OCI-LY7 (cell line): ENCODE measurements at regions not wholly inside any gene's neighbourhood (a gene's known extent, or its start where the extent isn't known, plus 50 kb on each side); places are given as distances from the start of the nearest gene placed in this dataset.

Source experiments
- BruUV-seq: library from RNA; stranded (reverse); fragments of 400-500 nt; replicated peaks from 2 replicates; lab custom pipeline; 2021; lab: Mats Ljungman, UMichigan
- CTCF ChIA-PET: fragments of 300-600 bp; sonication (Branson Sonifier 250); formaldehyde crosslinking; loops from one replicate; lab custom pipeline; 2022; ENCODE audit warnings: antibody characterized with exemption; ENCODE audit not compliant: unreplicated experiment; lab: Charles Lee
- POLR2A ChIA-PET: fragments of 300-600 bp; sonication (Branson Sonifier 250); formaldehyde crosslinking; loops from one replicate; lab custom pipeline; 2022; ENCODE audit warnings: antibody characterized with exemption; lab: Charles Lee
- DNase-seq: peaks from one replicate; pipeline ENCODE4 v3.0.0-alpha.2; 2015; ENCODE audit warnings: low spot score
- H2AFZ ChIP-seq: fragments of 200-600 bp; sonication (generic), shearing (Covaris generic); 2 replicates; pipeline ENCODE4 v1.6.1; 2014; ENCODE audit warnings: mild to moderate bottlenecking, antibody characterized with exemption, low read length, moderate library complexity
- H3K27ac ChIP-seq: fragments of 200-600 bp; sonication (generic); 2 replicates; pipeline ENCODE4 v1.5.1; 2014; ENCODE audit warnings: mixed run types, low read depth, mild to moderate bottlenecking, moderate library complexity, low read length, inconsistent platforms; ENCODE audit not compliant: poor library complexity, severe bottlenecking
- H3K36me3 ChIP-seq: fragments of 200-600 bp; sonication (generic); 2 replicates; pipeline ENCODE4 v1.6.1; 2014; ENCODE audit warnings: mild to moderate bottlenecking, antibody characterized with exemption, low read length, moderate library complexity, mixed read lengths; ENCODE audit not compliant: insufficient read depth
- H3K4me1 ChIP-seq: fragments of 200-600 bp; sonication (generic); 2 replicates; pipeline ENCODE4 v1.5.1; 2014; ENCODE audit warnings: mild to moderate bottlenecking, low read length; ENCODE audit not compliant: insufficient read depth, poor library complexity, severe bottlenecking
- H3K4me2 ChIP-seq: fragments of 200-600 bp; sonication (generic); 2 replicates; pipeline ENCODE4 v1.6.1; 2014; ENCODE audit warnings: mild to moderate bottlenecking, low read length
- H3K4me3 ChIP-seq: fragments of 200-600 bp; sonication (generic); 2 replicates; pipeline ENCODE4 v1.5.1; 2014; ENCODE audit warnings: mild to moderate bottlenecking, low read depth, low read length; ENCODE audit not compliant: poor library complexity, severe bottlenecking
- H3K79me2 ChIP-seq: fragments of 200-600 bp; sonication (generic); 2 replicates; pipeline ENCODE4 v1.6.1; 2016; ENCODE audit warnings: low read depth, mild to moderate bottlenecking, low read length, moderate library complexity, mixed read lengths; ENCODE audit not compliant: insufficient read depth
- H3K9me2 ChIP-seq: fragments of 200-600 bp; sonication (generic); 2 replicates; pipeline ENCODE4 v1.6.1; 2016; ENCODE audit warnings: mild to moderate bottlenecking, low read length, mixed read lengths; ENCODE audit not compliant: insufficient read depth
- H3K9me3 ChIP-seq: fragments of 200-600 bp; sonication (generic); 2 replicates; pipeline ENCODE4 v1.6.1; 2014; ENCODE audit warnings: mild to moderate bottlenecking, mixed run types, low read length, mixed read lengths
- H4K20me1 ChIP-seq: fragments of 200-600 bp; sonication (generic); 2 replicates; pipeline ENCODE4 v1.6.1; 2014; ENCODE audit warnings: mild to moderate bottlenecking, antibody characterized with exemption, low read length, moderate library complexity, mixed read lengths; ENCODE audit not compliant: insufficient read depth
- CTCF ChIP-seq: fragments of 200-600 bp; sonication (generic); conservative IDR thresholded peaks from 2 replicates; pipeline ENCODE4 v1.5.1; 2014; ENCODE audit warnings: mild to moderate bottlenecking, antibody characterized with exemption, low read length, moderate library complexity, mixed read lengths
- EZH2phosphoT487 ChIP-seq: fragments of 200-600 bp; sonication (generic); IDR thresholded peaks from 2 replicates; pipeline ENCODE4 v1.6.1; 2018; ENCODE audit warnings: low read depth, borderline replicate concordance, mild to moderate bottlenecking, mixed run types, antibody characterized with exemption, low read length, moderate library complexity, mixed read lengths
- intact Hi-C: fragments of 100-400 bp; cut with micrococcal nuclease; formaldehyde crosslinking; loops from one replicate; pipeline ENCODE4 v1.10.0; 2022; ENCODE audit not compliant: unreplicated experiment

DNA sequence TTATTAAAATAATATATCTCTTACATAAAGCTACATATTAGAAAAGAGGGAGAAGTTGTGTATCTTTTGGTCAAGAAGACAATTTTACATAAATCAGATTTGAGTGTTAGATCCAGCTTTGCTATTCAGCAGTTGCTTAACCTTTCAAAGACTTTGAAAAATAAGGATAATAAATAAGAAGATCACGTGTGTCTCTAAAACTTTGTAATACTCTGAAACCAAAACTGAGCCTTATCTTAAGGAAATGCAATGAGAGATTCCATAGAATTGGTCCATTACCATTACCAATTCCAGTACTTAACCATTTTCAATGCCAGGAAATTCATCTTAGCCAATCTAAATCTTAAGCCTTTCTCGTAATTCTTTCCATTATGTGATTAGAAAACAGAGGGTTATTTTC lies 89.2 kb upstream of the COL5A2 start:
- no TSS peak for BruUV-seq
- Histone ChIP-seq H3K4me2 (no peak overlapping the region), H3K4me3 (no peak overlapping the region), H3K9me2 (no peaks in the 10 kb centered on the region), H2AFZ (no peak overlapping the region), H4K20me1 (no peaks in the 10 kb centered on the region), H3K27ac (no peak overlapping the region), H3K79me2 (no peaks in the 10 kb centered on the region), H3K9me3 (no peaks in the 10 kb centered on the region), H3K4me1 (no peaks in the 10 kb centered on the region), H3K36me3 (no peaks in the 10 kb centered on the region)
- DNase-seq, result no peak
- ChIA-PET CTCF (no interaction called here), POLR2A (interaction anchor here (0.6 kb wide), 1 partner anchor 1138 kb away, joined by 3 read pairs; no protein-coding TSS in a partner anchor)
- TF ChIP-seq EZH2phosphoT487 (no peak), CTCF (no peak)
- intact Hi-C loops, result no loop called here

DNA sequence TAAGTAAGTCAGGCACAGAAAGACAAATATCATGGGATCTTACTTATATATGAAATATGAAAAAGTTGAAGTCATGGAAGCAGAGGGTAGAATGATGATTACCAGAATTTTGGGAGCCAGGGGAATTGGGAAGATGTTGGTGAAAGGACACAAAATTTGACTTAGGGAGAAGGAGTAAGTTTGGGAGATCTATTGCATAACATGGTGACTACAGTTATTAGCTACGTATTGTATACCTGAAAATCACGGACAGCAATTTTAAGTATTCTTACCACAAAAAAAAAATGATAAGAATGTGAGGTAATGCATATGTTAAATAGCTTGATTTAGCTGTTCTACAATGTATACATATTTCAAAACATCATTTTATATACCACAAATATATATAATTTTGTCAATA lies 94.2 kb upstream of the COL5A2 start:
- no peak overlapping the region for H3K4me2 ChIP-seq
- no peak for TF ChIP-seq EZH2phosphoT487
- no peak for TF ChIP-seq CTCF
- no peak overlapping the region for H2AFZ ChIP-seq
- no peaks in the 10 kb centered on the region for H3K4me1 ChIP-seq
- intact Hi-C loops, result no loop called here
- no peaks in the 10 kb centered on the region for H4K20me1 ChIP-seq
- H3K9me3 ChIP-seq, result no peaks in the 10 kb centered on the region
- H3K27ac ChIP-seq, result no peak overlapping the region
- H3K36me3 ChIP-seq, result no peaks in the 10 kb centered on the region
- no peaks in the 10 kb centered on the region for H3K9me2 ChIP-seq
- no TSS peak for BruUV-seq
- ChIA-PET POLR2A (no interaction called here), CTCF (no interaction called here)
- H3K4me3 ChIP-seq, result no peak overlapping the region
- no peak for DNase-seq
- no peaks in the 10 kb centered on the region for H3K79me2 ChIP-seq

GRCh38 chr2:189274361-189274760 lies 94.8 kb upstream of the COL5A2 start:
- intact Hi-C loops, result no loop called here
- Histone ChIP-seq H3K27ac (no peak overlapping the region), H3K4me2 (no peak overlapping the region), H2AFZ (no peak overlapping the region), H3K4me3 (no peak overlapping the region), H4K20me1 (no peaks in the 10 kb centered on the region), H3K79me2 (no peaks in the 10 kb centered on the region), H3K4me1 (no peaks in the 10 kb centered on the region), H3K9me2 (no peaks in the 10 kb centered on the region), H3K9me3 (no peaks in the 10 kb centered on the region), H3K36me3 (no peaks in the 10 kb centered on the region)
- TF ChIP-seq CTCF (no peak), EZH2phosphoT487 (no peak)
- BruUV-seq, result no TSS peak
- ChIA-PET POLR2A (interaction anchor here (0.6 to 1.3 kb wide), 2 partner anchors 24 to 1212 kb away, joined by 3 to 4 read pairs; no protein-coding TSS in a partner anchor), CTCF (no interaction called here)
- DNase-seq, result no peak
